SK-N-MC (cell line): ENCODE measurements at regions not wholly inside any gene's neighbourhood (a gene's known extent, or its start where the extent isn't known, plus 50 kb on each side); places are given as distances from the start of the nearest gene placed in this dataset.

Experiments
- EZH2 ChIP-seq: fragments of 200-600 bp; sonication (generic); IDR thresholded peaks from one replicate; pipeline ENCODE4 v1.6.1; 2017; ENCODE audit warnings: antibody characterized with exemption
- POLR2AphosphoS5 ChIP-seq: IDR thresholded peaks from 2 replicates; pipeline ENCODE4 v1.6.1; 2012; ENCODE audit warnings: mild to moderate bottlenecking, low read depth, low read length, borderline replicate concordance

- no peak for TF ChIP-seq POLR2AphosphoS5
- no peak for TF ChIP-seq EZH2
Measured at GRCh38 chrX:42396136-42396535, 381.8 kb downstream of the PPP1R2C start.
